Sigmoid colon (tissue), 4 donors: ENCODE measurements at regions not wholly inside any gene's neighbourhood (a gene's known extent, or its start where the extent isn't known, plus 50 kb on each side); places are given as distances from the start of the nearest gene placed in this dataset.

Experiments
- EP300 ChIP-seq, 4 donors: sonication (generic); formaldehyde crosslinking; IDR thresholded peaks; one replicate each; pipeline ENCODE4 v1.6.1; 2017; ENCODE audit warnings: antibody characterized with exemption in 4 of 4
- POLR2A ChIP-seq, 2 donors: fragments of 450-650 bp; IDR thresholded peaks; one replicate each; pipeline ENCODE4 v1.6.1; 2016; ENCODE audit warnings: antibody characterized with exemption in 2 of 2, mild to moderate bottlenecking in 2 of 2, moderate library complexity in 2 of 2
- TF ChIP-seq, protein P1 (sequence below), 4 experiments: fragments of 450-650 bp in 3 of 4; fragments of 200-600 bp in 1 of 4; IDR thresholded peaks; one replicate each; pipeline ENCODE4 v1.5.1; 2016 to 2019; ENCODE audit warnings: antibody characterized with exemption in 4 of 4, mild to moderate bottlenecking in 3 of 4, moderate library complexity in 2 of 4

DNA sequence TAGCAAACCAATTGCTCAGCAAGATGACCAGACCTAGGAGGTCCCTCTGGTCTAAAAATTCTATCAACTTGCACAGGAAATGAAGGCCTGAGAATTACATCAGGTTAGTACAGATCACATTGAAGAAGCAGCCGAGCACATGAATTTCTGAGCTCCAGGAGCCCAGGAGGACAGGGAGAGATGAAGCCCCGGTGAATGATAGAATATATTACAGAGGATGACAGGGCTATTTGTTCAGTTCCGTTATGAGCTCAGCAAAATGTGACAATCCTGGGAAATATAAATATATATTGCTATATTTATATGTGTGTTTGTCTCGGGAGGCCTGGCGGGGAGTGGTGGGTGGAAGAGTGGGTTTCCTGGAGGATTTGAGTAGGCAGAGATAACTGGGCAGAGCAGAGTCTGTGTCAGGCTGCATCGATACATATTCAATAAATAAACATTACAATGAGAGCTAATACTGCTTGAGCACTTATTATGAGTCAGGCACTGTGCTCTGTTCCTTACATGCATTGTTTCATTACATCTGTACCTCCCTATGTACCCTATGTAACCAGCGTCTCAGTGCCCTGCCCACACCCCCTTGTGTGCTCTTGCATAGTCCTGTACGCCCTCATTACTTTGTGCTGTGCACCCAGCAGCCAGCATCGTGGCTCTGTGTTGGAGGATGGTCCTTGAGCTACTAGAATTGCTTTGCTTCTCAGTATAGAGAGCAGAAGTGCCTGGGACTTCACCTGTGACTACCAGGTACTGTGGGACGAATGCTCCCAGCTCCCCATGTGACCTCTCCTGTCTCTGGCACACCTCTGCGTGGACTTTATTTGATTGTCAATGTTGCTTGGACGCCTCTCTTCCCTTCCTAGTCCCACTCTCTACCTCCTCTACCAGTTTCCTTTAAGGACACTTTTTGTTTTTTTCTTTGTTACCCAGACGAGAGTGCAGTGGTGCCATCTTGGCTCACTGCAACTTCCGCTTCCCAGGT is 58.1 kb upstream of the KLF9 start:
- no peak for TF ChIP-seq POLR2A (IDR thresholded peaks at IDR 0.05)
- TF ChIP-seq, protein P1, sequence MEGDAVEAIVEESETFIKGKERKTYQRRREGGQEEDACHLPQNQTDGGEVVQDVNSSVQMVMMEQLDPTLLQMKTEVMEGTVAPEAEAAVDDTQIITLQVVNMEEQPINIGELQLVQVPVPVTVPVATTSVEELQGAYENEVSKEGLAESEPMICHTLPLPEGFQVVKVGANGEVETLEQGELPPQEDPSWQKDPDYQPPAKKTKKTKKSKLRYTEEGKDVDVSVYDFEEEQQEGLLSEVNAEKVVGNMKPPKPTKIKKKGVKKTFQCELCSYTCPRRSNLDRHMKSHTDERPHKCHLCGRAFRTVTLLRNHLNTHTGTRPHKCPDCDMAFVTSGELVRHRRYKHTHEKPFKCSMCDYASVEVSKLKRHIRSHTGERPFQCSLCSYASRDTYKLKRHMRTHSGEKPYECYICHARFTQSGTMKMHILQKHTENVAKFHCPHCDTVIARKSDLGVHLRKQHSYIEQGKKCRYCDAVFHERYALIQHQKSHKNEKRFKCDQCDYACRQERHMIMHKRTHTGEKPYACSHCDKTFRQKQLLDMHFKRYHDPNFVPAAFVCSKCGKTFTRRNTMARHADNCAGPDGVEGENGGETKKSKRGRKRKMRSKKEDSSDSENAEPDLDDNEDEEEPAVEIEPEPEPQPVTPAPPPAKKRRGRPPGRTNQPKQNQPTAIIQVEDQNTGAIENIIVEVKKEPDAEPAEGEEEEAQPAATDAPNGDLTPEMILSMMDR (IDR thresholded peaks at IDR 0.05): no peak
- TF ChIP-seq EP300 (IDR thresholded peaks at IDR 0.05): no peak
